GM23338 (cell line): ENCODE measurements at regions not wholly inside any gene's neighbourhood (a gene's known extent, or its start where the extent isn't known, plus 50 kb on each side); places are given as distances from the start of the nearest gene placed in this dataset.

Experiments used
- CREB1 ChIP-seq: fragments of 250-450 bp; sonication (Bioruptor Pico); IDR thresholded peaks from 2 replicates; pipeline ENCODE4 v1.5.0; 2020; ENCODE audit warnings: low read depth, mild to moderate bottlenecking, moderate library complexity
- CTCF ChIP-seq, 2 experiments: fragments of 200-600 bp in 1 of 2; sonication (generic) in 1 of 2; conservative IDR thresholded peaks; 2 replicates each; pipeline versions ENCODE4 v1.5.1 to v1.6.1; 2016 to 2017; ENCODE audit warnings: antibody characterized with exemption in 2 of 2, low read depth in 2 of 2, mild to moderate bottlenecking in 2 of 2, moderate library complexity in 1 of 2
- EZH2 ChIP-seq: fragments of 200-600 bp; sonication (generic); IDR thresholded peaks from one replicate; pipeline ENCODE4 v1.8.0; 2017; ENCODE audit warnings: antibody characterized with exemption, mild to moderate bottlenecking, low read depth; ENCODE audit not compliant: unreplicated experiment
- EZH2phosphoT487 ChIP-seq: fragments of 200-600 bp; sonication (generic); IDR thresholded peaks from one replicate; pipeline ENCODE4 v1.8.1; 2018; ENCODE audit warnings: antibody characterized with exemption; ENCODE audit not compliant: unreplicated experiment
- NANOG ChIP-seq: IDR thresholded peaks from 2 replicates; pipeline ENCODE4 v1.6.1; 2016; ENCODE audit warnings: antibody characterized with exemption, borderline replicate concordance
- POLR2AphosphoS5 ChIP-seq: IDR thresholded peaks from 2 replicates; pipeline ENCODE4 v1.6.1; 2016; ENCODE audit warnings: antibody characterized with exemption, low read depth
- REST ChIP-seq: IDR thresholded peaks from one replicate; pipeline ENCODE4 v1.6.1; 2018; ENCODE audit warnings: antibody characterized with exemption; ENCODE audit not compliant: unreplicated experiment

- TF ChIP-seq EZH2, result no peak
- no peak for TF ChIP-seq CTCF (conservative IDR thresholded peaks at IDR 0.05; ENCODE audit: low read depth in 2 of 2)
- no peak for TF ChIP-seq POLR2AphosphoS5
- no peak for TF ChIP-seq REST
- TF ChIP-seq CREB1 (CRISPR knock-in tag), result no peak
- no peak for TF ChIP-seq NANOG
- TF ChIP-seq EZH2phosphoT487, result no peak
These were observed 1235.3 kb downstream of the GATA3 start for GRCh38 chr10:9289811-9290210.
